Spinal cord (tissue), 9 donors: ENCODE measurements at regions not wholly inside any gene's neighbourhood (a gene's known extent, or its start where the extent isn't known, plus 50 kb on each side); places are given as distances from the start of the nearest gene placed in this dataset.
"Not testable (repeated sequence)": the region's sequence is repeated elsewhere in the genome, so short reads cannot be mapped to it uniquely, and the experiment has no call there.

Experiments used
- DNase-seq, 6 donors: peaks; one replicate each; pipeline versions ENCODE4 v3.0.0 to v3.0.0-alpha.2; 2013 to 2015; ENCODE audit warnings: low spot score in 6 of 6, low read depth in 4 of 6
- H3K27ac ChIP-seq: one replicate; pipeline ENCODE4 v1.5.1; 2013; ENCODE audit warnings: low read depth, low read length, control low read depth
- H3K27me3 ChIP-seq: one replicate; pipeline ENCODE4 v1.6.1; 2013; ENCODE audit warnings: low read length; ENCODE audit not compliant: control insufficient read depth, insufficient read depth
- H3K36me3 ChIP-seq: one replicate; pipeline ENCODE4 v1.6.1; 2013; ENCODE audit warnings: low read length; ENCODE audit not compliant: control insufficient read depth, insufficient read depth
- H3K4me1 ChIP-seq: one replicate; pipeline ENCODE4 v1.6.1; 2013; ENCODE audit warnings: low read length; ENCODE audit not compliant: control insufficient read depth, insufficient read depth
- H3K4me3 ChIP-seq: one replicate; pipeline ENCODE4 v1.5.1; 2013; ENCODE audit warnings: low read depth, low read length, control low read depth
- H3K9me3 ChIP-seq: one replicate; pipeline ENCODE4 v1.6.1; 2013; ENCODE audit warnings: low read length; ENCODE audit not compliant: control insufficient read depth, insufficient read depth
- WGBS: methylation state at CpG from one replicate; pipeline ENCODE4 v1.1.5; 2013; ENCODE audit warnings: missing lambda C conversion rate; ENCODE audit not compliant: insufficient coverage; 5-methylcytosine and 5-hydroxymethylcytosine counted together
- donor health status: healthy.

DNA sequence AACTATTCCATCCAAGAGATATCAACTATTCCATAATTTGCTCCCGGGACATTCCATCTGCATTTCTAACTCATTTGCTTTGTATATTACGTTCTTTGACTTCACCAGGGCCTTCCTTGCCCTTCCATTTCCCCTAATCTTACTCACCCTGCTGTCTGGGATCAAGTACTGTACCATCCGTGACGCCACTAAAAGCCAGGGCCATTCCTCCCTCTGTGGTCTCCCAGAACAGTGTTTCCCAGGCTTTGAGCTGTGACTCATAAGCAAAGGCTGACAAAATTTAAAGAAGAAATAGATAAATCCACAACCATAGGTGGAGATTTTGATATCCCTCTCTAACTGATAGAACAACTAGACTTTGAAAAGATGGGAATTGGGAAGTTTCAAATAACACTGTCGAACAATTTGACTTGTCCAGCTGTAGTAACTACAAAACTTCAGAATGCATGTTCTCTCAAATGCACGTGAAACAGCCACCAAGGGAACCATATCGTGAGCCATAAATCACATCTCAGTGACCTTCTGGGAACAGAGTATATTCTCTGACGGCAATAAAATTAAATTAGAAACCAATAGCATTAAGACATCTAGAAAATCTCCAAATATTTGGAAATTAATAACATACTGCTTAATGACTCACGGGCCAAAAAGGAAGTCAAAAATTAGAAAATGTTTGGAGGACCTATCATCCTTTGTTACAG lies 501.0 kb downstream of the SETD4 start:
- H3K36me3 ChIP-seq: no peaks in the 10 kb centered on the region
- no peaks in the 10 kb centered on the region for H3K27me3 ChIP-seq
- peaks cover 4% of the 10 kb centered on the region for H3K4me1 ChIP-seq
- 84% methylated on average over 4 of the region's 9 CpGs for WGBS
- no peak overlapping the region for H3K4me3 ChIP-seq
- no peaks in the 10 kb centered on the region for H3K9me3 ChIP-seq
- DNase-seq: peak in 1 of 6 donors; percentile 17
- H3K27ac ChIP-seq: no peak overlapping the region

GRCh38 chr21:35556536-35556935 lies 503.8 kb downstream of the SETD4 start:
- no peak overlapping the region for H3K27ac ChIP-seq
- no peaks in the 10 kb centered on the region for H3K4me1 ChIP-seq
- no peaks in the 10 kb centered on the region for H3K9me3 ChIP-seq
- H3K36me3 ChIP-seq: no peaks in the 10 kb centered on the region
- no peak for DNase-seq
- no peaks in the 10 kb centered on the region for H3K27me3 ChIP-seq
- no CpG with 5 or more reads among the region's 2 CpGs for WGBS
- H3K4me3 ChIP-seq: no peak overlapping the region

- 100% methylated on average over 1 of the region's 3 CpGs for WGBS
Observed at GRCh38 chr21:35552483-35552882, 503.4 kb upstream of the RUNX1 start.

GRCh38 chr21:35548904-35549615 lies 500.0 kb upstream of the RUNX1 start:
- Histone ChIP-seq H3K27me3 (no peaks in the 10 kb centered on the region), H3K36me3 (no peaks in the 10 kb centered on the region), H3K4me1 (no peaks in the 10 kb centered on the region), H3K27ac (no peak overlapping the region), H3K9me3 (no peaks in the 10 kb centered on the region), H3K4me3 (no peak overlapping the region)
- WGBS: 92% methylated on average over 2 of the region's 5 CpGs
- DNase-seq: no peak

More at GRCh38 chr21:35552483-35552882, 503.4 kb upstream of the RUNX1 start:
- H3K36me3 ChIP-seq, H3K4me3 ChIP-seq, H3K27me3 ChIP-seq, H3K27ac ChIP-seq, DNase-seq, H3K4me1 ChIP-seq, H3K9me3 ChIP-seq: not testable (repeated sequence)

- Histone ChIP-seq H3K4me1 (no peaks in the 10 kb centered on the region), H3K27me3 (no peaks in the 10 kb centered on the region), H3K27ac (no peak overlapping the region), H3K9me3 (no peaks in the 10 kb centered on the region), H3K4me3 (no peak overlapping the region), H3K36me3 (no peaks in the 10 kb centered on the region)
- no peak for DNase-seq
- WGBS: 86% methylated on average over 1 of the region's 7 CpGs
Observed at GRCh38 chr21:35547946-35548774, 499.1 kb upstream of the RUNX1 start.

GRCh38 chr21:35543746-35544145 lies 494.6 kb upstream of the RUNX1 start:
- DNase-seq: no peak
- H3K36me3 ChIP-seq: no peaks in the 10 kb centered on the region
- WGBS: 86% methylated on average over 1 of the region's 5 CpGs
- H3K27me3 ChIP-seq: no peaks in the 10 kb centered on the region
- H3K9me3 ChIP-seq: no peaks in the 10 kb centered on the region
- H3K4me3 ChIP-seq: no peak overlapping the region
- H3K27ac ChIP-seq: no peak overlapping the region
- H3K4me1 ChIP-seq: no peaks in the 10 kb centered on the region

DNA sequence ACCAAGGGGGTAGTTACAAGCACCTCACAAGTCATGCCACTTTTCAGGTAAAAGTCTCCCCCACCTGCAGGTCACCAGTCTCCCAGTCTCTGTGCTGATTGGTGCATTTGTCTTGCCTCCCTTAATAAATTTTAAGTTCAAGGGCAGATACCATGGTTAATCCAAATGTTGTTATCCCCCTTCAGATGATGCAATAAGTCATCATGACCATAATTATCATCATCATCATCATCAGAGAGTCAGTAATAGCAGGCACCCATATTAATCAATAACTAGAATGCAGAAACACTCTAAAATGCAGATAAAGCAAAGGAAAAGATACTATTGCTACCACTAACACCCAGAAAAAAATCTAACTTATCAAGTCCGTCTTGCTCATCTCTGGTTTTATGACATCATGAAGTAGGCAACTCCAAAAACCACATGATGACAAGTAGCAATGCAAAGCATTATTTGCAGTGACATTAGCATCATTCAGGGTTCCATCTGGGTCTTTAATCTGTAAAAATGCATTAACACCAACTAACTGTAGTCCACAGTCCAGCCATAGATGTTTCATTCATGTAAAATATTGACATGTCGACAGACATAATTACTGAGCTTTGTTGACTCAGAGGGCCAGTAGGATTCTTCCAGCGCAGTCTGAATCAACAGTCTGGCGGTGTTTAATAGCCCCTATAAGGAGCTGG lies 492.0 kb upstream of the RUNX1 start:
- Histone ChIP-seq H3K27ac (no peak overlapping the region), H3K4me1 (no peaks in the 10 kb centered on the region), H3K27me3 (no peaks in the 10 kb centered on the region), H3K9me3 (no peaks in the 10 kb centered on the region), H3K4me3 (no peak overlapping the region), H3K36me3 (no peaks in the 10 kb centered on the region)
- 77% methylated on average over 4 of the region's 4 CpGs for WGBS
- DNase-seq: no peak

DNA sequence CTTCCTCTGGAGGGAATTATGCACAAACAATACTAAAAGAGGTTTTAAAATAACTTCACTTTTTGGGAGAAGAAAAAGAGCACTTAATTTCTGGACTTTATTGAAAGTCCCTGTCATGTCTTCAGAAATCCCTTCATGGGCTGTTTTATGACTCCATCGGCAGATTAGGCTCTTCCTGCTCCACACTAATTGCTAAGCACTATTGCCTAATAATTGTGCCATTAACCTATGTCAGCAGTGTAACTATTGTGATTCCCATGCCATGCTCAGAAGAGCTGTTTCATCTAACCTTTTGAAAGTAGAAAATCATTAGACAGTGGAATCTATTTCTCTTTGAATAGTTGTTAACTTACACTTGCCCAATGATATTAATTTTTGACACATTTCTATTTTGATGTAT lies 489.3 kb upstream of the RUNX1 start:
- H3K4me1 ChIP-seq: no peaks in the 10 kb centered on the region
- H3K4me3 ChIP-seq: no peak overlapping the region
- DNase-seq: no peak
- H3K27ac ChIP-seq: no peak overlapping the region
- no peaks in the 10 kb centered on the region for H3K9me3 ChIP-seq
- H3K27me3 ChIP-seq: no peaks in the 10 kb centered on the region
- 40% methylated on average over 1 of the region's 1 CpG for WGBS
- no peaks in the 10 kb centered on the region for H3K36me3 ChIP-seq

- WGBS: 100% methylated on average over 1 of the region's 2 CpGs
- Histone ChIP-seq H3K4me3 (no peak overlapping the region), H3K27ac (no peak overlapping the region), H3K9me3 (no peaks in the 10 kb centered on the region), H3K4me1 (no peaks in the 10 kb centered on the region), H3K27me3 (no peaks in the 10 kb centered on the region), H3K36me3 (no peaks in the 10 kb centered on the region)
- DNase-seq: no peak
Observed at GRCh38 chr21:35537604-35538003, 488.5 kb upstream of the RUNX1 start.
